ENCODE measurements at regions not wholly inside any gene's neighbourhood (a gene's known extent, or its start where the extent isn't known, plus 50 kb on each side); places are given as distances from the start of the nearest gene placed in this dataset.

- TF ChIP-seq CTCF (conservative IDR thresholded peaks at IDR 0.05 in 1 of 2, IDR thresholded peaks at IDR 0.05 in 1 of 2; ENCODE audit: extremely low read depth in 1 of 2, insufficient read depth in 1 of 2, low read depth in 1 of 2, low read length in 2 of 2) (no peak), EZH2 (IDR thresholded peaks at IDR 0.05; ENCODE audit: borderline replicate concordance, low read length) (no peak)
Measured at GRCh38 chr7:94241402-94241925, 153.2 kb upstream of the COL1A2 start.
